Pancreas (tissue), 10 donors: ENCODE measurements at regions not wholly inside any gene's neighbourhood (a gene's known extent, or its start where the extent isn't known, plus 50 kb on each side); places are given as distances from the start of the nearest gene placed in this dataset.

ENCODE experiments used
- ATAC-seq, 4 donors: fragments of 200-7000 bp; cut with Tn5 transposase; one replicate each; pipeline versions ENCODE4 v1.8.0 to v1.9.1; 2020; ENCODE audit warnings: mild to moderate bottlenecking in 4 of 4, moderate library complexity in 4 of 4
- DNase-seq, 6 donors: peaks; one replicate each; pipeline ENCODE4 v3.0.0-alpha.2; 2020
- FAIRE-seq: peaks from 2 replicates; lab custom pipeline; 2012; peaks lifted over from hg19 to GRCh38; lab: Jason Lieb, UNC
- H3K27ac ChIP-seq, 4 donors: fragments of 200-600 bp; sonication (generic); 1 replicate in 3 of 4; 2 replicates in 1 of 4; pipeline versions ENCODE4 v1.5.0 to v1.8.0; 2020
- H3K27me3 ChIP-seq, 4 donors: fragments of 200-600 bp; one replicate each; pipeline ENCODE4 v1.8.0; 2021
- H3K36me3 ChIP-seq, 3 donors: fragments of 200-600 bp; sonication (generic) in 1 of 3; one replicate each; pipeline versions ENCODE4 v1.5.0 to v1.8.0; 2020 to 2021
- H3K4me1 ChIP-seq, 3 donors: fragments of 200-600 bp; one replicate each; pipeline ENCODE4 v1.8.0; 2021
- H3K4me3 ChIP-seq, 4 donors: fragments of 200-600 bp; sonication (generic) in 2 of 4; one replicate each; pipeline versions ENCODE4 v1.5.0 to v1.8.0; 2020 to 2021
- H3K9me3 ChIP-seq, 4 donors: fragments of 200-600 bp; one replicate each; pipeline ENCODE4 v1.8.0; 2021
- CTCF ChIP-seq, 4 donors: fragments of 200-600 bp; sonication (generic) in 3 of 4; IDR thresholded peaks; one replicate each; pipeline versions ENCODE4 v1.5.0 to v1.8.0; 2021; ENCODE audit warnings: antibody characterized with exemption in 4 of 4
- WGBS, 2 donors: extraction: QIAGEN DNeasy Blood & Tissue Kit; methylation state at CpG; one replicate each; pipeline ENCODE4 v1.1.7; 2013; 5-methylcytosine and 5-hydroxymethylcytosine counted together
- intact Hi-C, 3 donors: fragments of 100-400 bp; cut with DNase I; formaldehyde crosslinking; loops; one replicate each; pipeline versions ENCODE4 v1.11.1 to v1.14.2; 2022
- donor health status: healthy with polysubstance abuse.
- donor health status: DM: no; HTN: no; CAD: no; lungs with moderate emphysema.
- donor health status: DM: no; HTN: no; CAD: no.
- donor health status: control.
- donor health status: control.
- donor health status: Bipolar disorder and iron deficiency.
- donor health status: DM: yes; HTN: yes; CAD: no.
- donor health status: DM: no; HTN: no; CAD: no.
- donor health status: DM: no; HTN: no; CAD: no.
- donor health status: DM: yes; HTN: yes; CAD: no.

GRCh38 chr15:37743826-37744225, 190.6 kb upstream of the TMCO5A start:
- Histone ChIP-seq H3K9me3 (no peaks in the 10 kb centered on the region), H3K4me3 (no peak overlapping the region), H3K36me3 (no peaks in the 10 kb centered on the region), H3K4me1 (no peaks in the 10 kb centered on the region), H3K27me3 (peaks cover 0 to 3% (median 0%) of the 10 kb centered on the region in 4 donors), H3K27ac (no peak overlapping the region)
- no peak for ATAC-seq
- 53 to 61% methylated on average over 3 of the region's 3 CpGs for WGBS, 2 donors
- no peak for FAIRE-seq
- no peak for DNase-seq
- intact Hi-C loops = no loop called here
- TF ChIP-seq CTCF (IDR thresholded peaks at IDR 0.05) = no peak

GRCh38 chr15:37744521-37744920, 189.9 kb upstream of the TMCO5A start:
- FAIRE-seq = no peak
- ATAC-seq = no peak
- 96 to 97% methylated on average over 1 of the region's 1 CpG for WGBS, 2 donors

DNA sequence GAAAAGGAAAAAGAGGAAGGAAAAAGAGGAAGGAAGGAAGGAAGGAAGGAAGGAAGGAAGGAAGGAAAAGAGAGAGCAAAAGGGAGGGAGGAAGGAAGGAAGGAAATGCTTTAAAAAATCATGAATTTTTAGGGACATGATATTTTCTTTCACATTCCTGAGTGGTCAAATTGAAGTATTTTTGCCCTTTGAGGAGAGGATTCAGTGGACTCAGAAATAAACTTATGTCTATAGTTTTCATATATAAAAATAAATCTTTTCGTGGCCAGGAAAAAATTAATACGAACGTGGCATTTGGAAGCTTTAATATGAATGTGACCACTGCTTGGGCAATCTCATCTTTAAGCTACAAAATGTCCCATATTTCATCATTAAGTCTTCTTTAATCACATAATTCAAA, 183.0 kb upstream of the TMCO5A start:
- FAIRE-seq = no peak
- DNase-seq = no peak
- H3K4me3 ChIP-seq = no peak overlapping the region
- no peaks in the 10 kb centered on the region for H3K4me1 ChIP-seq
- intact Hi-C loops = no loop called here
- no peaks in the 10 kb centered on the region for H3K27me3 ChIP-seq
- no peak overlapping the region for H3K27ac ChIP-seq
- no peaks in the 10 kb centered on the region for H3K36me3 ChIP-seq
- WGBS, 2 donors = 86 to 95% methylated on average over 3 of the region's 3 CpGs
- H3K9me3 ChIP-seq = no peaks in the 10 kb centered on the region
- no peak for ATAC-seq
- no peak for TF ChIP-seq CTCF (IDR thresholded peaks at IDR 0.05)

More at GRCh38 chr15:37744521-37744920, 189.9 kb upstream of the TMCO5A start:
- TF ChIP-seq CTCF (IDR thresholded peaks at IDR 0.05) = no peak
- H3K4me3 ChIP-seq = no peak overlapping the region
- DNase-seq = no peak
- H3K36me3 ChIP-seq = no peaks in the 10 kb centered on the region
- intact Hi-C loops = no loop called here
- no peaks in the 10 kb centered on the region for H3K4me1 ChIP-seq
- peaks cover 0 to 3% (median 0%) of the 10 kb centered on the region in 4 donors for H3K27me3 ChIP-seq
- no peak overlapping the region for H3K27ac ChIP-seq
- no peaks in the 10 kb centered on the region for H3K9me3 ChIP-seq

GRCh38 chr15:37756407-37756806, 178.0 kb upstream of the TMCO5A start:
- no peaks in the 10 kb centered on the region for H3K36me3 ChIP-seq
- FAIRE-seq (no peak), DNase-seq (no peak), ATAC-seq (no peak)
- H3K9me3 ChIP-seq = no peaks in the 10 kb centered on the region
- H3K4me3 ChIP-seq = no peak overlapping the region
- intact Hi-C loops = no loop called here
- no peak overlapping the region for H3K27ac ChIP-seq
- no peak for TF ChIP-seq CTCF (IDR thresholded peaks at IDR 0.05)
- peaks cover 0 to 2% (median 0%) of the 10 kb centered on the region in 3 donors for H3K4me1 ChIP-seq
- H3K27me3 ChIP-seq = no peaks in the 10 kb centered on the region

GRCh38 chr15:37758412-37758811, 176.0 kb upstream of the TMCO5A start:
- ATAC-seq = peak; percentile 48 to 73 (median 55)

More at GRCh38 chr15:37758412-37758811, 176.0 kb upstream of the TMCO5A start:
- Histone ChIP-seq H3K27me3 (no peaks in the 10 kb centered on the region), H3K4me1 (peaks cover 0 to 2% (median 0%) of the 10 kb centered on the region in 3 donors), H3K9me3 (no peaks in the 10 kb centered on the region), H3K27ac (no peak overlapping the region), H3K36me3 (no peaks in the 10 kb centered on the region), H3K4me3 (no peak overlapping the region)
- DNase-seq (peak in 2 of 6 donors; percentile 10 to 25), FAIRE-seq (no peak)
- TF ChIP-seq CTCF (IDR thresholded peaks at IDR 0.05) = no peak
- WGBS, 2 donors = 8 to 11% methylated on average over 1 of the region's 1 CpG
- intact Hi-C loops = no loop called here
